ENCODE measurements at regions not wholly inside any gene's neighbourhood (a gene's known extent, or its start where the extent isn't known, plus 50 kb on each side); places are given as distances from the start of the nearest gene placed in this dataset.

- H3K79me2 ChIP-seq (ENCODE audit: control insufficient read depth, insufficient read depth, low read length) = no peaks in the 10 kb centered on the region
- no peaks in the 10 kb centered on the region for H3K36me3 ChIP-seq (ENCODE audit: control insufficient read depth, insufficient read depth, low read length)
- H3K4me1 ChIP-seq (ENCODE audit: control insufficient read depth, extremely low read depth, insufficient read depth, low read length) = no peaks in the 10 kb centered on the region
- no peak for DNase-seq (ENCODE audit: low read depth in 2 of 2)
- H3K9me3 ChIP-seq (ENCODE audit: control insufficient read depth, insufficient read depth, low read depth, low read length) = no peaks in the 10 kb centered on the region
- no peak overlapping the region for H3K4me3 ChIP-seq (replicated peaks in 1 of 4; ENCODE audit: control extremely low read depth in 1 of 4, insufficient read depth in 1 of 4, low read depth in 3 of 4, low read length in 4 of 4)
- H3K9ac ChIP-seq (ENCODE audit: insufficient read depth, low read length) = no peak overlapping the region
- H3K27ac ChIP-seq (ENCODE audit: insufficient read depth, low read length) = no peak overlapping the region
- TF ChIP-seq CTCF (conservative IDR thresholded peaks at IDR 0.05 in 1 of 2, IDR thresholded peaks at IDR 0.05 in 1 of 2; ENCODE audit: low read depth in 1 of 2, low read length in 2 of 2) (no peak), EZH2 (IDR thresholded peaks at IDR 0.05; ENCODE audit: low read length, missing control alignments) (no peak)
- H3K4me2 ChIP-seq (ENCODE audit: extremely low read depth, insufficient read depth, low read length) = no peak overlapping the region
- no peak overlapping the region for H2AFZ ChIP-seq (ENCODE audit: low read length)
- H4K20me1 ChIP-seq (ENCODE audit: control insufficient read depth, extremely low read depth, insufficient read depth, low read length) = no peaks in the 10 kb centered on the region
- H3K27me3 ChIP-seq (ENCODE audit: control insufficient read depth, insufficient read depth, low read length) = no peaks in the 10 kb centered on the region
Observed at GRCh38 chrX:142359331-142359730, 154.2 kb upstream of the MAGEC2 start.

- no peak for DNase-seq (ENCODE audit: low read depth in 2 of 2)
- H3K9ac ChIP-seq (ENCODE audit: insufficient read depth, low read length) = no peak overlapping the region
- TF ChIP-seq CTCF (conservative IDR thresholded peaks at IDR 0.05 in 1 of 2, IDR thresholded peaks at IDR 0.05 in 1 of 2; ENCODE audit: low read depth in 1 of 2, low read length in 2 of 2) (no peak), EZH2 (IDR thresholded peaks at IDR 0.05; ENCODE audit: low read length, missing control alignments) (no peak)
- H3K4me2 ChIP-seq (ENCODE audit: extremely low read depth, insufficient read depth, low read length) = no peak overlapping the region
- H3K36me3 ChIP-seq (ENCODE audit: control insufficient read depth, insufficient read depth, low read length) = no peaks in the 10 kb centered on the region
- H3K4me3 ChIP-seq (replicated peaks in 1 of 4; ENCODE audit: control extremely low read depth in 1 of 4, insufficient read depth in 1 of 4, low read depth in 3 of 4, low read length in 4 of 4) = no peak overlapping the region
- H3K9me3 ChIP-seq (ENCODE audit: control insufficient read depth, insufficient read depth, low read depth, low read length) = no peaks in the 10 kb centered on the region
- H3K27ac ChIP-seq (ENCODE audit: insufficient read depth, low read length) = no peak overlapping the region
- no peaks in the 10 kb centered on the region for H3K4me1 ChIP-seq (ENCODE audit: control insufficient read depth, extremely low read depth, insufficient read depth, low read length)
- no peaks in the 10 kb centered on the region for H3K79me2 ChIP-seq (ENCODE audit: control insufficient read depth, insufficient read depth, low read length)
- H3K27me3 ChIP-seq (ENCODE audit: control insufficient read depth, insufficient read depth, low read length) = no peaks in the 10 kb centered on the region
- H2AFZ ChIP-seq (ENCODE audit: low read length) = no peak overlapping the region
- H4K20me1 ChIP-seq (ENCODE audit: control insufficient read depth, extremely low read depth, insufficient read depth, low read length) = no peaks in the 10 kb centered on the region
Observed at GRCh38 chrX:142327182-142327581, 122.1 kb upstream of the MAGEC2 start.

GRCh38 chrX:142312591-142312990 is 107.5 kb upstream of the MAGEC2 start:
- H3K79me2 ChIP-seq (ENCODE audit: control insufficient read depth, insufficient read depth, low read length) = no peaks in the 10 kb centered on the region
- no peak overlapping the region for H3K9ac ChIP-seq (ENCODE audit: insufficient read depth, low read length)
- no peaks in the 10 kb centered on the region for H3K36me3 ChIP-seq (ENCODE audit: control insufficient read depth, insufficient read depth, low read length)
- H3K27ac ChIP-seq (ENCODE audit: insufficient read depth, low read length) = no peak overlapping the region
- no peaks in the 10 kb centered on the region for H4K20me1 ChIP-seq (ENCODE audit: control insufficient read depth, extremely low read depth, insufficient read depth, low read length)
- no peak overlapping the region for H2AFZ ChIP-seq (ENCODE audit: low read length)
- H3K4me1 ChIP-seq (ENCODE audit: control insufficient read depth, extremely low read depth, insufficient read depth, low read length) = no peaks in the 10 kb centered on the region
- no peaks in the 10 kb centered on the region for H3K27me3 ChIP-seq (ENCODE audit: control insufficient read depth, insufficient read depth, low read length)
- H3K9me3 ChIP-seq (ENCODE audit: control insufficient read depth, insufficient read depth, low read depth, low read length) = no peaks in the 10 kb centered on the region
- H3K4me3 ChIP-seq (replicated peaks in 1 of 4; ENCODE audit: control extremely low read depth in 1 of 4, insufficient read depth in 1 of 4, low read depth in 3 of 4, low read length in 4 of 4) = no peak overlapping the region
- DNase-seq (ENCODE audit: low read depth in 2 of 2) = no peak
- no peak overlapping the region for H3K4me2 ChIP-seq (ENCODE audit: extremely low read depth, insufficient read depth, low read length)
- TF ChIP-seq CTCF (conservative IDR thresholded peaks at IDR 0.05 in 1 of 2, IDR thresholded peaks at IDR 0.05 in 1 of 2; ENCODE audit: low read depth in 1 of 2, low read length in 2 of 2) (no peak), EZH2 (IDR thresholded peaks at IDR 0.05; ENCODE audit: low read length, missing control alignments) (no peak)
